ENCODE measurements at regions not wholly inside any gene's neighbourhood (a gene's known extent, or its start where the extent isn't known, plus 50 kb on each side); places are given as distances from the start of the nearest gene placed in this dataset.

DNA sequence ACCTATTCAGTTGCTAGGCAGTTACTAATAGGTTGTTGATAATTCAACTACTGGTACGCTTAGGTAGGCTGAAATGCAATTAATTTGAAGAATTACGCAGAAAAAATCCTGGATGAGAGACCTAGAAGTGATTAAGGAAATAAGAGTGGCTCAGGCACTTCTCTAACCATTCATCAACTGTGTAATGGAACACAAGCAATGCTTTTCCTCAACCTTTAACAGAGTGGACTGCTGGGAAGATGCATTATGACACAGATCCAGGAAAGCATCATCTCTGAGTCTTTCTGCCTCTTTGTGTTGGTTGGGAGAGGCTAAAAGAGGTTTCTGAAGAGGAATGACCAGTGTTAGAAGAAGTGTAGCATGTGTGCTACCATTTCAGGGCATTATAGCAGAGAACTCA is 992.2 kb downstream of the TSN start:
- no peak for TF ChIP-seq CTCF (conservative IDR thresholded peaks at IDR 0.05)
- TF ChIP-seq EZH2 (IDR thresholded peaks at IDR 0.05; ENCODE audit: low read depth), result no peak

Measured in PC-9 (cell line).